ENCODE measurements at regions not wholly inside any gene's neighbourhood (a gene's known extent, or its start where the extent isn't known, plus 50 kb on each side); places are given as distances from the start of the nearest gene placed in this dataset.
A peak's percentile ranks its signal among the peaks of the same experiment; 100 is the strongest.

- H3K27me3 ChIP-seq (ENCODE audit: insufficient read depth, low read length), result peaks cover 42% of the 10 kb centered on the region
- no peak for ATAC-seq
- intact Hi-C loops (cut with micrococcal nuclease), result no loop called here
Observed at GRCh38 chr19:30244533-30244932, 127.7 kb upstream of the ZNF536 start.

GRCh38 chr19:30245401-30246039 is 126.7 kb upstream of the ZNF536 start:
- POLR2A ChIA-PET, result no interaction called here
- intact Hi-C loops (cut with micrococcal nuclease), result no loop called here
- no peak for ATAC-seq
- TF ChIP-seq ATF3 (IDR thresholded peaks at IDR 0.05), result no peak
- no peak for TF ChIP-seq EZH2 (IDR thresholded peaks at IDR 0.05)
- no peak for TF ChIP-seq CBX3 (IDR thresholded peaks at IDR 0.05; ENCODE audit: low read depth)
- no peak for TF ChIP-seq YY1 (IDR thresholded peaks at IDR 0.05; ENCODE audit: extremely low read depth, insufficient replicate concordance, low read depth, low read length)
- TF ChIP-seq EZH2phosphoT487 (IDR thresholded peaks at IDR 0.05; ENCODE audit: borderline replicate concordance), result no peak
- TF ChIP-seq REST (IDR thresholded peaks at IDR 0.05; ENCODE audit: low read depth), result no peak
- no peak for TF ChIP-seq RAD21 (IDR thresholded peaks at IDR 0.05; ENCODE audit: low read depth)
- TF ChIP-seq FOSL1 (IDR thresholded peaks at IDR 0.05; ENCODE audit: low read depth), result no peak

More at GRCh38 chr19:30244533-30244932, 127.7 kb upstream of the ZNF536 start:
- H3K79me2 ChIP-seq (ENCODE audit: insufficient read depth, low read length), result no peaks in the 10 kb centered on the region
- TF ChIP-seq CTCF (IDR thresholded peaks at IDR 0.05 in 2 of 3, conservative IDR thresholded peaks at IDR 0.05 in 1 of 3; ENCODE audit: borderline replicate concordance in 1 of 3, insufficient read depth in 1 of 3, low read depth in 2 of 3, low read length in 2 of 3) (0 out of 6 replicates have a peak, but pooled peaks of 1 of the 3 experiments have one; percentile 11), EZH2phosphoT487 (IDR thresholded peaks at IDR 0.05; ENCODE audit: borderline replicate concordance) (no peak)
- H3K9me2 ChIP-seq (ENCODE audit: insufficient read depth), result no peaks in the 10 kb centered on the region
- no peak for DNase-seq (ENCODE audit: low read depth, low spot score)
- no peaks in the 10 kb centered on the region for H3K9me3 ChIP-seq (ENCODE audit: control insufficient read depth in 1 of 2, insufficient read depth in 1 of 2, low read depth in 1 of 2, low read length in 2 of 2)
- H3K9ac ChIP-seq (ENCODE audit: low read length), result no peak overlapping the region
- no peak overlapping the region for H2AFZ ChIP-seq (ENCODE audit: low read depth, low read length, poor library complexity, severe bottlenecking)
- CTCF ChIA-PET, result no interaction called here
- no peaks in the 10 kb centered on the region for H3K36me3 ChIP-seq (ENCODE audit: control insufficient read depth in 1 of 2, insufficient read depth in 2 of 2, low read length in 2 of 2)
- no peaks in the 10 kb centered on the region for H3K4me1 ChIP-seq (ENCODE audit: control insufficient read depth in 1 of 2, insufficient read depth in 2 of 2, low read length in 2 of 2)
- no peaks in the 10 kb centered on the region for H4K20me1 ChIP-seq (ENCODE audit: insufficient read depth)
- POLR2A ChIA-PET, result no interaction called here
- H3K27ac ChIP-seq (ENCODE audit: low read depth, low read length), result no peak overlapping the region
- RAD21 ChIA-PET (ENCODE audit: low non-redundant PET in 1 of 2, low total read pairs in 2 of 2, uncharacterized antibody in 2 of 2, unreplicated experiment in 2 of 2), result no interaction called here
- no peak overlapping the region for H3K4me3 ChIP-seq (replicated peaks in 1 of 2; ENCODE audit: low read depth in 1 of 2, low read length in 2 of 2)
- no peak overlapping the region for H3K4me2 ChIP-seq (ENCODE audit: low read length)
- BruUV-seq (replicated peaks), result no TSS peak

More at GRCh38 chr19:30245401-30246039, 126.7 kb upstream of the ZNF536 start:
- ChIA-PET RAD21 (ENCODE audit: low non-redundant PET in 1 of 2, low total read pairs in 2 of 2, uncharacterized antibody in 2 of 2, unreplicated experiment in 2 of 2) (no interaction called here), CTCF (no interaction called here)
- Histone ChIP-seq H3K36me3 (ENCODE audit: control insufficient read depth in 1 of 2, insufficient read depth in 2 of 2, low read length in 2 of 2) (no peaks in the 10 kb centered on the region), H4K20me1 (ENCODE audit: insufficient read depth) (no peaks in the 10 kb centered on the region), H3K4me1 (ENCODE audit: control insufficient read depth in 1 of 2, insufficient read depth in 2 of 2, low read length in 2 of 2) (no peaks in the 10 kb centered on the region), H2AFZ (ENCODE audit: low read depth, low read length, poor library complexity, severe bottlenecking) (no peak overlapping the region), H3K79me2 (ENCODE audit: insufficient read depth, low read length) (no peaks in the 10 kb centered on the region), H3K9me2 (ENCODE audit: insufficient read depth) (no peaks in the 10 kb centered on the region), H3K4me3 (replicated peaks in 1 of 2; ENCODE audit: low read depth in 1 of 2, low read length in 2 of 2) (no peak overlapping the region), H3K27me3 (ENCODE audit: insufficient read depth, low read length) (peaks cover 44% of the 10 kb centered on the region), H3K9ac (ENCODE audit: low read length) (no peak overlapping the region), H3K4me2 (ENCODE audit: low read length) (no peak overlapping the region), H3K27ac (ENCODE audit: low read depth, low read length) (no peak overlapping the region), H3K9me3 (ENCODE audit: control insufficient read depth in 1 of 2, insufficient read depth in 1 of 2, low read depth in 1 of 2, low read length in 2 of 2) (no peaks in the 10 kb centered on the region)
- no TSS peak for BruUV-seq (replicated peaks)
- no peak for DNase-seq (ENCODE audit: low read depth, low spot score)
